ENCODE measurements at regions not wholly inside any gene's neighbourhood (a gene's known extent, or its start where the extent isn't known, plus 50 kb on each side); places are given as distances from the start of the nearest gene placed in this dataset.

DNA sequence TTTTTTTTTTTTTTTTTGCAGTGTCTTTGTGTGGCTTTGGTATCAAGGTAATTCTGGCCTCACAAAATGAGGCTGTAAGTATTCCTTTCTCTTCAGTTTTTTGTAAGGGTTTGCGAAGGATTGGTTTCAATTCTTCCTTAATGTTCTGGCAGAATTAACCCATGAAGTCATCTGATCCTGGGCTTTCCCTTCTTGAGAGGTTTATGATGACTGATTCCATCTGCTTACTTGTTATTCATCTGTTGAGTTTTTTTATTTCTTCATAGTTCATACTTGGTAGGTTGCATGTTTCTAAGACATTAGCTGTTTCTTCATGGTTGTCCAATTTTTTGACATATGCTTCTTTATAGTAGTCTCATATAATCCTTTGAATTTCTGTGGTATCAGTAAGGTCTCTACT is 181.4 kb upstream of the PDE5A start:
- TF ChIP-seq, protein P1, sequence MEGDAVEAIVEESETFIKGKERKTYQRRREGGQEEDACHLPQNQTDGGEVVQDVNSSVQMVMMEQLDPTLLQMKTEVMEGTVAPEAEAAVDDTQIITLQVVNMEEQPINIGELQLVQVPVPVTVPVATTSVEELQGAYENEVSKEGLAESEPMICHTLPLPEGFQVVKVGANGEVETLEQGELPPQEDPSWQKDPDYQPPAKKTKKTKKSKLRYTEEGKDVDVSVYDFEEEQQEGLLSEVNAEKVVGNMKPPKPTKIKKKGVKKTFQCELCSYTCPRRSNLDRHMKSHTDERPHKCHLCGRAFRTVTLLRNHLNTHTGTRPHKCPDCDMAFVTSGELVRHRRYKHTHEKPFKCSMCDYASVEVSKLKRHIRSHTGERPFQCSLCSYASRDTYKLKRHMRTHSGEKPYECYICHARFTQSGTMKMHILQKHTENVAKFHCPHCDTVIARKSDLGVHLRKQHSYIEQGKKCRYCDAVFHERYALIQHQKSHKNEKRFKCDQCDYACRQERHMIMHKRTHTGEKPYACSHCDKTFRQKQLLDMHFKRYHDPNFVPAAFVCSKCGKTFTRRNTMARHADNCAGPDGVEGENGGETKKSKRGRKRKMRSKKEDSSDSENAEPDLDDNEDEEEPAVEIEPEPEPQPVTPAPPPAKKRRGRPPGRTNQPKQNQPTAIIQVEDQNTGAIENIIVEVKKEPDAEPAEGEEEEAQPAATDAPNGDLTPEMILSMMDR (IDR thresholded peaks at IDR 0.05), result no peak
- no peak for TF ChIP-seq POLR2A (IDR thresholded peaks at IDR 0.05)

Measured in suprapubic skin (tissue), 3 donors.